GM10248 (cell line): ENCODE measurements at regions not wholly inside any gene's neighbourhood (a gene's known extent, or its start where the extent isn't known, plus 50 kb on each side); places are given as distances from the start of the nearest gene placed in this dataset.

ENCODE experiments used
- CTCF ChIA-PET: fragments of 300-600 bp; sonication (Branson Sonifier 250); formaldehyde crosslinking; extraction: SDS; loops from one replicate; lab custom pipeline; 2021; ENCODE audit warnings: antibody characterized with exemption; lab: Yijun Ruan, JAX
- POLR2A ChIA-PET: fragments of 350-650 bp; sonication (Branson Sonifier 250); formaldehyde crosslinking; extraction: SDS; loops from one replicate; lab custom pipeline; 2020; ENCODE audit warnings: antibody characterized with exemption; lab: Yijun Ruan, JAX
- DNase-seq: peaks from one replicate; pipeline ENCODE4 v3.0.0; 2012; ENCODE audit errors: extremely low spot score
- CTCF ChIP-seq: IDR thresholded peaks from 2 replicates; pipeline ENCODE4 v1.5.1; 2012; ENCODE audit warnings: mild to moderate bottlenecking, low read depth; ENCODE audit errors: extremely low read depth, missing control alignments, control extremely low read depth

GRCh38 chr5:24042688-24043087, 535.3 kb downstream of the PRDM9 start:
- DNase-seq, result no peak
- CTCF ChIA-PET, result interaction anchor here (1.1 kb wide), 1 partner anchor 10 kb away, joined by 3 read pairs; no protein-coding TSS in a partner anchor
- POLR2A ChIA-PET, result no interaction called here
- no peak for TF ChIP-seq CTCF

- POLR2A ChIA-PET, result no interaction called here
- DNase-seq, result no peak
- CTCF ChIA-PET, result no interaction called here
- no peak for TF ChIP-seq CTCF
These were observed 537.6 kb downstream of the PRDM9 start for GRCh38 chr5:24045046-24045445.

- no peak for TF ChIP-seq CTCF
- ChIA-PET POLR2A (no interaction called here), CTCF (no interaction called here)
- no peak for DNase-seq
These were observed 546.3 kb downstream of the PRDM9 start for GRCh38 chr5:24053737-24054136.

- CTCF ChIA-PET, result no interaction called here
- TF ChIP-seq CTCF, result no peak
- DNase-seq, result no peak
- POLR2A ChIA-PET, result no interaction called here
These were observed 551.6 kb downstream of the PRDM9 start for GRCh38 chr5:24059006-24059405.

GRCh38 chr5:24059716-24060115, 552.3 kb downstream of the PRDM9 start:
- DNase-seq, result no peak
- ChIA-PET CTCF (no interaction called here), POLR2A (no interaction called here)
- TF ChIP-seq CTCF, result no peak

GRCh38 chr5:24065779-24066178, 558.4 kb downstream of the PRDM9 start:
- TF ChIP-seq CTCF, result no peak
- CTCF ChIA-PET, result no interaction called here
- POLR2A ChIA-PET, result no interaction called here
- DNase-seq, result no peak

GRCh38 chr5:24067208-24067607, 559.8 kb downstream of the PRDM9 start:
- ChIA-PET CTCF (no interaction called here), POLR2A (no interaction called here)
- TF ChIP-seq CTCF, result no peak
- DNase-seq, result no peak
